ENCODE measurements at regions not wholly inside any gene's neighbourhood (a gene's known extent, or its start where the extent isn't known, plus 50 kb on each side); places are given as distances from the start of the nearest gene placed in this dataset.
"Not testable (repeated sequence)": the region's sequence is repeated elsewhere in the genome, so short reads cannot be mapped to it uniquely, and the experiment has no call there.

GRCh38 chr2:13662055-13662454 is 945.3 kb downstream of the TRIB2 start:
- Histone ChIP-seq H3K9ac (ENCODE audit: low read depth, low read length) (no peak overlapping the region), H3K36me3 (ENCODE audit: insufficient read depth, low read length) (no peaks in the 10 kb centered on the region), H3K4me3 (ENCODE audit: low read length) (no peak overlapping the region), H3K4me1 (ENCODE audit: insufficient read depth, low read length) (no peaks in the 10 kb centered on the region), H3K27me3 (ENCODE audit: insufficient read depth, low read length) (no peaks in the 10 kb centered on the region; the same call in 1 of the 2 replicates), H3K27ac (ENCODE audit: low read depth, low read length) (no peak overlapping the region), H3K9me3 (ENCODE audit: insufficient read depth, low read depth, low read length) (peaks cover 25% of the 10 kb centered on the region; the same call in 1 of the 2 replicates)
- WGBS = no CpG with 5 or more reads among the region's 1 CpG

- Histone ChIP-seq H3K36me3 (ENCODE audit: insufficient read depth, low read length) (no peaks in the 10 kb centered on the region), H3K4me1 (ENCODE audit: insufficient read depth, low read length) (no peaks in the 10 kb centered on the region), H3K9ac (ENCODE audit: low read depth, low read length) (no peak overlapping the region), H3K4me3 (ENCODE audit: low read length) (no peak overlapping the region), H3K27ac (ENCODE audit: low read depth, low read length) (no peak overlapping the region), H3K27me3 (ENCODE audit: insufficient read depth, low read length) (peaks cover 9% of the 10 kb centered on the region), H3K9me3 (ENCODE audit: insufficient read depth, low read depth, low read length) (peaks cover 27% of the 10 kb centered on the region)
- 49% methylated on average over 3 of the region's 3 CpGs for WGBS
These were observed 950.1 kb downstream of the TRIB2 start for GRCh38 chr2:13666582-13667414.

DNA sequence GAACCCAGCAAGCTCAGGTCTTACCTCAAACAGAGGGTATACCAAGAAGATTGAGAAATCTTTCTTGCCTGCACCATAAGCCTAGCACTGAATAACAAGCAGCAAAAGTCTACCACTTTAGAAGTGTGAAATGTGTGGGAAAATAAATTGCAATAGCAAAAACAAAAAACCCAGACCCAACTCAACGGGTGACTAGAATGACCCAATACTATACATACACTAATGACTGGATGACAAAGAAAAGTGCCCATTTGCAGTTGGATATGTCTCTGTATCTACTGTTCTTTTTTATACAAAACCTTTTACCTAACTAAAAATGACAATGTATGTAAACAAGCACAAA is 950.6 kb downstream of the TRIB2 start:
- no peak overlapping the region for H3K4me3 ChIP-seq (ENCODE audit: low read length)
- H3K4me1 ChIP-seq (ENCODE audit: insufficient read depth, low read length) = no peaks in the 10 kb centered on the region
- H3K27ac ChIP-seq (ENCODE audit: low read depth, low read length) = no peak overlapping the region
- H3K9ac ChIP-seq (ENCODE audit: low read depth, low read length) = no peak overlapping the region
- 83% methylated on average over 1 of the region's 1 CpG for WGBS
- H3K36me3 ChIP-seq (ENCODE audit: insufficient read depth, low read length) = no peaks in the 10 kb centered on the region
- H3K9me3 ChIP-seq (ENCODE audit: insufficient read depth, low read depth, low read length) = peaks cover 27% of the 10 kb centered on the region
- H3K27me3 ChIP-seq (ENCODE audit: insufficient read depth, low read length) = peaks cover 15% of the 10 kb centered on the region

DNA sequence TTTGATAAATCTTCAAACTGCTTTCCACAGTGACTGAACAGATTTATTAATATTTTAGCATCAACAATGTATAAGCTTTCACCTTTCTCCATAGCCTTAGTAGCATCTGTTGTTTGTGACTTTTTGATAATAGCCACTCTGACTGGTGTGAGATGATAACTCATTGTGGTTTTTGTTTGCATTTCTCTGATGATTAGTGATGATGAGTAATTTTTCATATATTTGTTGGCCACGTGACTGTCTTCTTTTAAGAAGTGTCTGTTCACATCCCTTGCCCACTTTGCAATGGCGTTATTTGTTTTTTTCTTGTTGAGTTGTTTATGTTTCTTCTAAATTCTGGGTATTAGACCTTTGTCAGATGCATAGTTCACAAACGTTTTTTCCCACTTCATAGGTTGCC is 952.9 kb downstream of the TRIB2 start:
- H3K36me3 ChIP-seq (ENCODE audit: insufficient read depth, low read length) = no peaks in the 10 kb centered on the region
- H3K9ac ChIP-seq (ENCODE audit: low read depth, low read length) = no peak overlapping the region
- no peaks in the 10 kb centered on the region for H3K4me1 ChIP-seq (ENCODE audit: insufficient read depth, low read length)
- WGBS = 38% methylated on average over 3 of the region's 3 CpGs
- peaks cover 37% of the 10 kb centered on the region for H3K27me3 ChIP-seq (ENCODE audit: insufficient read depth, low read length)
- H3K9me3 ChIP-seq (ENCODE audit: insufficient read depth, low read depth, low read length) = peaks cover 20% of the 10 kb centered on the region
- no peak overlapping the region for H3K4me3 ChIP-seq (ENCODE audit: low read length)
- no peak overlapping the region for H3K27ac ChIP-seq (ENCODE audit: low read depth, low read length)

- not testable (repeated sequence) for H3K4me3 ChIP-seq (ENCODE audit: low read length); H3K36me3 ChIP-seq (ENCODE audit: insufficient read depth, low read length); H3K27ac ChIP-seq (ENCODE audit: low read depth, low read length); H3K9ac ChIP-seq (ENCODE audit: low read depth, low read length); H3K4me1 ChIP-seq (ENCODE audit: insufficient read depth, low read length)
- H3K9me3 ChIP-seq (ENCODE audit: insufficient read depth, low read depth, low read length) = peaks cover 31% of the 10 kb centered on the region
- H3K27me3 ChIP-seq (ENCODE audit: insufficient read depth, low read length) = peaks cover 74% of the 10 kb centered on the region
These were observed 957.1 kb downstream of the TRIB2 start for GRCh38 chr2:13673821-13674220.

- H3K4me3 ChIP-seq (ENCODE audit: low read length) = no peak overlapping the region
- H3K9me3 ChIP-seq (ENCODE audit: insufficient read depth, low read depth, low read length) = peaks cover 29% of the 10 kb centered on the region; the same call in 1 of the 2 replicates
- H3K36me3 ChIP-seq (ENCODE audit: insufficient read depth, low read length) = no peaks in the 10 kb centered on the region
- H3K27ac ChIP-seq (ENCODE audit: low read depth, low read length) = no peak overlapping the region
- WGBS = 53% methylated on average over 2 of the region's 2 CpGs
- H3K4me1 ChIP-seq (ENCODE audit: insufficient read depth, low read length) = no peaks in the 10 kb centered on the region
- peaks cover 95% of the 10 kb centered on the region for H3K27me3 ChIP-seq (ENCODE audit: insufficient read depth, low read length)
- H3K9ac ChIP-seq (ENCODE audit: low read depth, low read length) = no peak overlapping the region
These were observed 956.2 kb upstream of the LRATD1 start for GRCh38 chr2:13676269-13676668.

GRCh38 chr2:13681936-13682335 is 950.6 kb upstream of the LRATD1 start:
- peaks cover 51% of the 10 kb centered on the region for H3K27me3 ChIP-seq (ENCODE audit: insufficient read depth, low read length)
- H3K27ac ChIP-seq (ENCODE audit: low read depth, low read length) = no peak overlapping the region
- H3K36me3 ChIP-seq (ENCODE audit: insufficient read depth, low read length) = no peaks in the 10 kb centered on the region
- H3K9ac ChIP-seq (ENCODE audit: low read depth, low read length) = no peak overlapping the region
- H3K4me3 ChIP-seq (ENCODE audit: low read length) = no peak overlapping the region
- H3K9me3 ChIP-seq (ENCODE audit: insufficient read depth, low read depth, low read length) = peaks cover 61% of the 10 kb centered on the region
- no peaks in the 10 kb centered on the region for H3K4me1 ChIP-seq (ENCODE audit: insufficient read depth, low read length)

GRCh38 chr2:13682540-13683272 is 949.8 kb upstream of the LRATD1 start:
- H3K27me3 ChIP-seq (ENCODE audit: insufficient read depth, low read length) = peaks cover 43% of the 10 kb centered on the region
- no peak overlapping the region for H3K4me3 ChIP-seq (ENCODE audit: low read length)
- no peaks in the 10 kb centered on the region for H3K36me3 ChIP-seq (ENCODE audit: insufficient read depth, low read length)
- H3K4me1 ChIP-seq (ENCODE audit: insufficient read depth, low read length) = no peaks in the 10 kb centered on the region
- 82% methylated on average over 2 of the region's 4 CpGs for WGBS
- H3K27ac ChIP-seq (ENCODE audit: low read depth, low read length) = no peak overlapping the region
- peaks cover 66% of the 10 kb centered on the region for H3K9me3 ChIP-seq (ENCODE audit: insufficient read depth, low read depth, low read length)
- H3K9ac ChIP-seq (ENCODE audit: low read depth, low read length) = no peak overlapping the region

GRCh38 chr2:13686262-13686661 is 946.3 kb upstream of the LRATD1 start:
- Histone ChIP-seq H3K4me1 (ENCODE audit: insufficient read depth, low read length) (no peaks in the 10 kb centered on the region), H3K27ac (ENCODE audit: low read depth, low read length) (no peak overlapping the region)
- WGBS = no CpG with 5 or more reads among the region's 1 CpG

GRCh38 chr2:13694673-13695072 is 937.8 kb upstream of the LRATD1 start:
- Histone ChIP-seq H3K36me3 (ENCODE audit: insufficient read depth, low read length) (no peaks in the 10 kb centered on the region), H3K9ac (ENCODE audit: low read depth, low read length) (no peak overlapping the region), H3K27ac (ENCODE audit: low read depth, low read length) (no peak overlapping the region), H3K4me3 (ENCODE audit: low read length) (no peak overlapping the region), H3K9me3 (ENCODE audit: insufficient read depth, low read depth, low read length) (peaks cover 42% of the 10 kb centered on the region), H3K27me3 (ENCODE audit: insufficient read depth, low read length) (no peaks in the 10 kb centered on the region), H3K4me1 (ENCODE audit: insufficient read depth, low read length) (no peaks in the 10 kb centered on the region)

More at GRCh38 chr2:13686262-13686661, 946.3 kb upstream of the LRATD1 start:
- H3K4me3 ChIP-seq (ENCODE audit: low read length) = no peak overlapping the region
- H3K9me3 ChIP-seq (ENCODE audit: insufficient read depth, low read depth, low read length) = peaks cover 80% of the 10 kb centered on the region
- peaks cover 8% of the 10 kb centered on the region for H3K27me3 ChIP-seq (ENCODE audit: insufficient read depth, low read length)
- H3K36me3 ChIP-seq (ENCODE audit: insufficient read depth, low read length) = no peaks in the 10 kb centered on the region
- no peak overlapping the region for H3K9ac ChIP-seq (ENCODE audit: low read depth, low read length)

DNA sequence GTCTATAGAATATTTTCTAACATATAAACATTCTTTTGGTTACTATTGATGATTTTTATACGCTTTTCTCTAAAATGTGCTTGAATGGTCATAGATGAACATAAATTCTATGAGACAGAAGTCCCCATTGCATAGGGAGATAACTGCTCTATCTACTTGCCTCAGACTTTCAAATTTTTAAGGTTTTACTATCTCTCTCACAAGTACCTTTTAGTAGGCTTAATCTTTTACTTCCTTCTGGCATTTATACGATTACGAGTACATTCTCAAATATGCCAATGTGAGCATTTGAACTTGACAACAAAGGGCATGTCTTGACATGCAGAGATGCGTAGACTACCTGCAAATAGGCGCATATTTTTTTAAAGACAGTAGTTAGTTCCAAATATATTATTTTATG is 935.9 kb upstream of the LRATD1 start:
- no peak overlapping the region for H3K27ac ChIP-seq (ENCODE audit: low read depth, low read length)

More for the DNA sequence above, 935.9 kb upstream of the LRATD1 start:
- Histone ChIP-seq H3K9ac (ENCODE audit: low read depth, low read length) (no peak overlapping the region), H3K4me1 (ENCODE audit: insufficient read depth, low read length) (no peaks in the 10 kb centered on the region), H3K4me3 (ENCODE audit: low read length) (no peak overlapping the region), H3K36me3 (ENCODE audit: insufficient read depth, low read length) (no peaks in the 10 kb centered on the region), H3K27me3 (ENCODE audit: insufficient read depth, low read length) (no peaks in the 10 kb centered on the region), H3K9me3 (ENCODE audit: insufficient read depth, low read depth, low read length) (peaks cover 30% of the 10 kb centered on the region)
- 82% methylated on average over 5 of the region's 5 CpGs for WGBS

Measured in HUES64 (cell line).